Astrocyte of the spinal cord (primary cell): ENCODE measurements at regions not wholly inside any gene's neighbourhood (a gene's known extent, or its start where the extent isn't known, plus 50 kb on each side); places are given as distances from the start of the nearest gene placed in this dataset.

ENCODE experiments used
- DNase-seq: peaks from one replicate; pipeline ENCODE4 v3.0.0; 2011; ENCODE audit warnings: low read depth, low spot score
- H3K4me3 ChIP-seq: 2 replicates; pipeline ENCODE4 v1.5.1; 2011; ENCODE audit warnings: low read depth, mild to moderate bottlenecking, low read length, moderate library complexity
- in situ Hi-C: cut with HindIII; loops from 2 replicates; pipeline ENCODE4 v1.10.0; 2017; ENCODE audit warnings: low sequenced_read_pairs
- TF ChIP-seq, protein P1 (sequence below): IDR thresholded peaks from 2 replicates; pipeline ENCODE4 v1.5.1; 2012; ENCODE audit warnings: low read depth, mild to moderate bottlenecking, low read length, inconsistent platforms

DNA sequence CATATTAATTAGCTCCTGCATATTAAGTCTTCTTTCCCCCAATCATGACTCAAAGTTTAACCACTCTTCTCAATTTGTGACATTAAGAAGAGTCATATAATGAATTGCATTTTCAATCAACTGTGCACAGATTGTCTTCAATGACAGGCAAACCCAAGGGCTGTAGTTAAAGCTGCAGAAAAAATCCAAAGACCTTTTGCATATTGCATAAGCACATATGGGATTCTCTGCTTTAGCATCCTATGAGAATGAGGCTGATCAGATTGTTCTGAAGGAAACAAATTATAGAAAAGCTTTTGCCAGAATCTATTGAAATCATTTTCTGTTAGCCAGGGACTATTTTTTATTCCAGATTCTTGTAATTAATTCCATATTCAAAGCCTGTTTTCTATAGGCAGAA lies 112.3 kb downstream of the FAM170A start:
- in situ Hi-C loops: no loop called here
- H3K4me3 ChIP-seq: no peak overlapping the region
- no peak for DNase-seq
- TF ChIP-seq, protein P1, sequence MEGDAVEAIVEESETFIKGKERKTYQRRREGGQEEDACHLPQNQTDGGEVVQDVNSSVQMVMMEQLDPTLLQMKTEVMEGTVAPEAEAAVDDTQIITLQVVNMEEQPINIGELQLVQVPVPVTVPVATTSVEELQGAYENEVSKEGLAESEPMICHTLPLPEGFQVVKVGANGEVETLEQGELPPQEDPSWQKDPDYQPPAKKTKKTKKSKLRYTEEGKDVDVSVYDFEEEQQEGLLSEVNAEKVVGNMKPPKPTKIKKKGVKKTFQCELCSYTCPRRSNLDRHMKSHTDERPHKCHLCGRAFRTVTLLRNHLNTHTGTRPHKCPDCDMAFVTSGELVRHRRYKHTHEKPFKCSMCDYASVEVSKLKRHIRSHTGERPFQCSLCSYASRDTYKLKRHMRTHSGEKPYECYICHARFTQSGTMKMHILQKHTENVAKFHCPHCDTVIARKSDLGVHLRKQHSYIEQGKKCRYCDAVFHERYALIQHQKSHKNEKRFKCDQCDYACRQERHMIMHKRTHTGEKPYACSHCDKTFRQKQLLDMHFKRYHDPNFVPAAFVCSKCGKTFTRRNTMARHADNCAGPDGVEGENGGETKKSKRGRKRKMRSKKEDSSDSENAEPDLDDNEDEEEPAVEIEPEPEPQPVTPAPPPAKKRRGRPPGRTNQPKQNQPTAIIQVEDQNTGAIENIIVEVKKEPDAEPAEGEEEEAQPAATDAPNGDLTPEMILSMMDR: no peak

DNA sequence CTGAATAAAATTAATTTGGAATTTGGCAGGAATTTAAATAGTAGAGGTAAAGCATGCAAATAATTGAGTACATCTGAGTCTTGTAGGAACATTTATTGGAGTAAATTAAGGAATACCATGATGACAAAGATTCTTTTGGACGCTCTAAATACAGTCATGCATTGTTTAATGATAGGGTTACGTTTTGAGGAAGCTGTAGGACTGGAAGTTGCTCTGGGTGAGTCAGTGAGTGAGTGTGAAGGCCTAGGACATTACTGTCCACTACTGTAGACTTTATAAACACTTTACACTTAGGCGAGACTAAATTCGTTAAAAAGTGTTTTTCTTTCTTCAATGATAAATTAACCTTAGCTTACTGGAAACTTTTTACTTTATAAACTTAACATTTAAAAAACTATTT lies 113.0 kb downstream of the FAM170A start:
- H3K4me3 ChIP-seq: no peak overlapping the region
- no peak for DNase-seq
- TF ChIP-seq, protein P1: no peak
- in situ Hi-C loops: no loop called here

- no peak for DNase-seq
- no peak overlapping the region for H3K4me3 ChIP-seq
These were observed 114.6 kb downstream of the FAM170A start for GRCh38 chr5:119743927-119744326.

GRCh38 chr5:119745976-119746375 lies 116.6 kb downstream of the FAM170A start:
- H3K4me3 ChIP-seq: no peak overlapping the region
- TF ChIP-seq, protein P1: no peak
- in situ Hi-C loops: no loop called here
- DNase-seq: no peak

More at GRCh38 chr5:119743927-119744326, 114.6 kb downstream of the FAM170A start:
- TF ChIP-seq, protein P1: peak; percentile 24
- in situ Hi-C loops: no loop called here

DNA sequence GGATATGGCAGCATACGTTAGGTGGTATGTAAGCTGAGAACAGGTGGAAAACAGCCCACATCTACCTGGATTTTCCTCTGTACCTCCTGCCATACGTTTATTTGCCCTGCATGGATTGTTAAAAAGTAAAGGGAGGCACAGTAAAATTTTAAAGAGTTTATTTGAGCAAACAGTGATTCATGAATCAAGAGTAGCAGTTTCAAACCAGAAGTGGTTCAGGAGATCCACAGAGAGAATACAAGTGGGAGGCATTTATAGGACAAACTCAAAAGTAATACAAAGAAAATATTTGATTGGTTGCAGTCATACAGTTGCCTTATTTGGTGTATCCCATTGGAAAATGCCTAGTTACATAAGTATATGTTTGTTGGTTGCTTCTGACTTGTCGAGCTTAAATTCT lies 117.6 kb downstream of the FAM170A start:
- DNase-seq: no peak
- TF ChIP-seq, protein P1: no peak
- in situ Hi-C loops: no loop called here
- H3K4me3 ChIP-seq: no peak overlapping the region

DNA sequence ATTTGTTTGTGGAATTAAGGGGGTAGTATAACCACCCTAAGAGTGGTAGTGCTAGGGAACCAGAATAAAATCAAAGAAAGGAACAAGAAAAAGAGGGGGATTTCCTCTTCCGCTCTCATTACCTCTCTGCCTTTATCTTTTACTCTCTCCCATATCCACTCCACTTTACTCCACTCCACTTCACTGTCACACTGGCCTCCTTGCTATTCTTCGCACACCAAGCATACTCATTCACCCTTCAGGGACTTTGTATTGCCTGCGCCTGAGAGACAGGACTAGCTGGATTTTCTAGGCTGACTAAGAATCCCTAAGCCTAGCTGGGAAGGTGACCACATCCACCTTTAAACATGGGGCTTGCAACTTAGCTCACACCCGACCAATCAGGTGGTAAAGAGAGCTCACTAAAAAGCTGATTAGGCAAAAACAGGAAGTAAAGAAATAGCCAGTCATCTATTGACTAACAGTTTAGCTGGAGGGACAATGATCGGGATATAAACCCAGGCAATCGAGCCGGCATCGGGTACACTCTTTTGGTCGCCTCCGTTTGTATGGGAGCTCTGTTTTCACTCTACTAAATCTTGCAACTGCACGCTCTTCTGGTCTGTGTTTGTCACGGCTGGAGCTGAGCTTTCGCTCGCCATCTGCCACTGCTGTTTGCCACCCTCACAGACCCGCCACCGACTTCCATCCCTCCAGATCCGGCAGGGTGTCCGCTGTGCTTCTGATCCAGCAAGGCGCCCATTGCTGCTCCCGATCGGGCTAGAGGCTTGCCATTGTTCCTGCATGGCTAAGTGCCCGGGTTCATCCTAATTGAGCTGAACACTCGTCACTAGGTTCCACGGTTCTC lies 121.8 kb downstream of the FAM170A start:
- TF ChIP-seq, protein P1: no peak
- H3K4me3 ChIP-seq: no peak overlapping the region
- in situ Hi-C loops: no loop called here
- no peak for DNase-seq

- DNase-seq: no peak
- TF ChIP-seq, protein P1: no peak
- no peak overlapping the region for H3K4me3 ChIP-seq
- in situ Hi-C loops: no loop called here
These were observed 122.4 kb downstream of the FAM170A start for GRCh38 chr5:119751734-119752094.
